HG02884 (cell line): ENCODE measurements at regions not wholly inside any gene's neighbourhood (a gene's known extent, or its start where the extent isn't known, plus 50 kb on each side); places are given as distances from the start of the nearest gene placed in this dataset.

Experiments used
- ATAC-seq: cut with Tn5 transposase; IDR thresholded peaks from one replicate; pipeline ENCODE4 v1.9.1; 2021; ENCODE audit warnings: mild to moderate bottlenecking, moderate library complexity; ENCODE audit not compliant: unreplicated experiment

DNA sequence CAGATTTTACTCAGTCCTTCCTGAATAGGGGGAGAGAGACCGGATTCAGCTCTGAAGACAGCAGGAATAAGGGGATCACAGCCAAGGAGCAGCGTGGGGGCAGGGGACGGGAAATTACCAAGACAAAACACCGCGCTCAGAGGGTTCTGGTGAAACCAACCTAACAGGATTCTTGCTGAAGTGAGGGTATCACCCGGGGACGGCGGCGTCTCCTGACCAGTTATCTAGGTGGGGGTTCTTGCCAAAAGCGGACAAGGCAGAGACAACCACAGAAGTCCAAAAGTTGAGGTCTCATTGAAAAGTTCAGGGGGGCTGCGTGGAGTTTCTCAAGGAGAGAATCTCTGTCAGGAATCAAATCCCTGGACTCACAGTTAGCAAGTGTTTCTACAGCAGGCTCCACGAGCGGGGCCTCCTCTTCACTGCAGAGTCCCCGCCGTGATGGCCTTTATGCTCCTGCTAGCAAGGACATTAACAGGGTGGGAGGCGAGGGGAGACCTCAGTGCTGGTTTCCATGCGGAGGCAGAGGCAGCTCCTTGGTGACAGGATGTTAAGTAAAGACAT, 291.0 kb downstream of the BRD1 start:
- no peak for ATAC-seq

DNA sequence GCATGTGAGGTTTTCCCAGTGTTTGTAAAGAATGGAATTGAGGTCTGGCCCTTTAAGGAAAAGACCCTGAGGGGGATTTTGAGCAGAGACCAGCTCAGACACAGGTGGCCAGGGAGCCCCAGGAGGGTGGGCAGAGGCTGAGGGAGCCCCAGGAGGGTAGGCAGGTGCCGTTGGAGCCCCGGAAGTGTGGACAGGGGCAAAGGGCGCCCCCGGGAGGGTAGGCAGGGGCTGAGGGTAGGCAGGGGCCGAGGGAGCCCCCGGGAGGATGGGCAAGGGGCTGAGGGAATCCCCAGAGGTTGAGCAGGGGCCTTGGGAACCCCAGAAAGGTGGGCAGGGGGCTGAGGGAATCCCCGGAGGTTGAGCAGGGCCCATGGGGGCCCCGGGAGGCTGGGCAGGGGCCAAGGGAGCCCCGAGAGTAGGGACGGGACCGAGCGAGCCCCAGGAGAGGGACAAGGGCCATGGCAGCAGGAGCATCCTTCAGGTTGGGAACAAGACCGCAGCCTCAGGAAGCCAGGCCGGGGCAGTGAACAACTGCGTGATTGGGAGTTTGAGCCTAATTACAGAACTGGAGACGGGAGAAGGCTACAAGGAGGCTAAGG, 292.0 kb downstream of the BRD1 start:
- no peak for ATAC-seq

DNA sequence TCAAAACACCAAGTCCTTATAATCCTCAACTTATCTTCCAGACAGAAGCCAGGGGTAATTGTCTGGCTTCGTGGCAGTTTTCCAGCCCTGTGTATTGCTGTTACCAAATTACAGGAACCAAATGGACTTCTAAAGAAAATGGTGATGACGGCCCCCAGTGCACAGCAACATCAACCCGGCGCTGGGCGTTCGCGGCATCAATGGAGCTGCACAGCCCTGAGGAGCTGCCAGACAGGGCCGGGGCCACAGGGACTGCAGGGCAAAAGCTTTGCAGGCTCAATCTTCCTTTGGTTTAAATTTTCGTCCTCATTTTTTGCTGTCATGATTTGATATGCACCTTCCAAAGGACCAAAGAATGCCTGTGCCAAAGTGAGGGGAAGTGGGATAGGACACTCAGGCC, 292.5 kb downstream of the BRD1 start:
- ATAC-seq, result no peak

- ATAC-seq, result no peak
These were observed 293.3 kb downstream of the BRD1 start for GRCh38 chr22:49534386-49534785.

DNA sequence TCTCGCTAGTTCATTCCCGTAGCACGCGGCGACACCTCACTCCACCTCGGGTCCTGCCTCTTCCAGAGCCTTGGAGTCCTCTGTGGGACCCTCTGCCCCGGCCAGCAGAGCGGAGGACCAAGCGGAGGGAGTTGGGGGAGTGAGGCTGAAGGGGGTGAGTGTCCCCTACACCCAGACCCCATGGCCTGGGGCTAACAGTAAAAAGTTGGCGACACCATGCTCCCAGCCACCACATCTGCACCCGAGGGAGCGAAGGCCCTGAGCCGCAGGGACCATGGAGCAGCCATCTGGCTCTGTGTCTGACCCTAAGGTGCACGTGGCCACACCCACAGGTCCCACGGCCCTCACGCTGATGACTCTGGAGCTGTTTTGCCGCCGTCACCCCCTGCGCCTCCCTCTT, 293.8 kb downstream of the BRD1 start:
- ATAC-seq, result no peak

DNA sequence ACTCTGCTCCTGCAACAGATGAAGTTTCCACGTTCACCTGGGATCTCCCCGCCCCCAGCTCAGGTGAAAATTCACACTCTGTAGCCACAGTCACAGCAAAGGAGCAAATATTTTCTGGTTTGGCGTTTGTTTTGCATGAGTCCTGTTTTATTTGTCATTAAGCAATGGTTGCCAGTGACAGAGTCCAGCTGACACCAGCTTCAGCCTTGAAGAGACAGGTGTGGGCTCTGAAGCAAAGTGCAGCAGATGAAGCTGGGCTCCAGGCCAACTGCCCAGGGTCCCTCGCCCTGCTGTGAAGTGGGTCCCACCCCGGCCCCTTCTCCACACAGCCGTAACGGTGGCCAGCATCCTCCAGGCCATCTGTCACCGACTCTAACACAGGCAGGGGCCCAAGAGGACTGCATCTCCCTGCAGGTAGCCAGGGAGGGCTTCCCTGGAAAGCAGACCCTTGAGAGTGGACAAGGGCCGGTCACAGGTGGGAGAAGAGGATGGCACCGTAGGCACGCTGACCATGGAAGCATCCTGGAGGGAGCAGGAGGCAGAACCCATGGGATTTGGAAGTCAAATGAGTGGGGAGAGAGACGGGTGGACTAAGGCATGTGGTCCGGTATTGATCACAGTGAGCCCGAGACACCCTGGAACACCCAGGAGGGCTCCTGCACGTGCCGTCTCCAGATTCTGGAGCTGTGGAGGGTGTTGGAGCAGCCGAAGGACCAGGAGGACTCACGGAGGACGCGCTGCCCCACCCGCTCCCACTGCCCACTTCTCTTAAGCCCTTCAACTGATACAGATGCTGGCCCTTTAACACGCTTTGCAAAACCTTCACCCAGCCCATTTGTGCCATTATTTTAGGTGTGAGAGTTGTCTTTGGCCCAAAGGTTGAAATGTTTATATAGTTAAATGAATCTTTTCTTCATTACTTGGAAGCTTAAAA, 294.5 kb downstream of the BRD1 start:
- no peak for ATAC-seq

DNA sequence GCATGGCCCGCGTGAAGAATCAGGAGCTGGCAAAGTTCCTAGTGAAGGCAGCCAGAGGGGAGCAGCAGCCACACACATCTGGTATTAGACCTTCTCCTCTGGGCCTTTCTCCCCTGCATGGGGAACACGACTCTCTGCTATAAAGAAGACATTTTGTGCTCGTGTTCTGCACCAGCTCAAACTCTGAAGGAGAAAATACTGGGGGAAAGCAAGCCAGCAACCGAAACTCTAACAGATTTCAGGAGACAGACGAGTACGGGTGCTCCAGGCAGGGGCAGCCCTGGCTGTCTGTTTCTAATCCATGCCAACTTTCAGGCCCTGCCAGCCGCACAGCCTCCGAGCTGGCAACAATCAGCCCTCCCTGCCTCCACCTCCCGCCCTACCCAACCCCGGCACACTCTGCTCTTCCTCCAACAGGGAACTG, 296.3 kb downstream of the BRD1 start:
- no peak for ATAC-seq

- no peak for ATAC-seq
These were observed 296.9 kb downstream of the BRD1 start for GRCh38 chr22:49530671-49531367.

DNA sequence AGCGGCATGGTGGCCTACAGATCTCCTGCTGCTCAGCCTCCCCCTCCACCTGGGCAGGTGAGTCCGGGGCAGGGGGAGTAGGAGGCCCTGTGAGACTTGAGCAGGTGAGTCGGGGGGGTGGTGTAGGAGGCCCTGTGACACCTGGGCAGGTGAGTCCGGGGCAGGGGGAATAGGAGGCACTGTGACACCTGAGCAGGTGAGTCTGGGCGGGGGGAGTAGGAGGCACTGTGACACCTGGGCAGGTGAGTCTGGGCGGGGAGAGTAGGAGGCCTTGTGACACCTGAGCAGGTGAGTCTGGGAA, 299.3 kb downstream of the BRD1 start:
- ATAC-seq, result no peak

DNA sequence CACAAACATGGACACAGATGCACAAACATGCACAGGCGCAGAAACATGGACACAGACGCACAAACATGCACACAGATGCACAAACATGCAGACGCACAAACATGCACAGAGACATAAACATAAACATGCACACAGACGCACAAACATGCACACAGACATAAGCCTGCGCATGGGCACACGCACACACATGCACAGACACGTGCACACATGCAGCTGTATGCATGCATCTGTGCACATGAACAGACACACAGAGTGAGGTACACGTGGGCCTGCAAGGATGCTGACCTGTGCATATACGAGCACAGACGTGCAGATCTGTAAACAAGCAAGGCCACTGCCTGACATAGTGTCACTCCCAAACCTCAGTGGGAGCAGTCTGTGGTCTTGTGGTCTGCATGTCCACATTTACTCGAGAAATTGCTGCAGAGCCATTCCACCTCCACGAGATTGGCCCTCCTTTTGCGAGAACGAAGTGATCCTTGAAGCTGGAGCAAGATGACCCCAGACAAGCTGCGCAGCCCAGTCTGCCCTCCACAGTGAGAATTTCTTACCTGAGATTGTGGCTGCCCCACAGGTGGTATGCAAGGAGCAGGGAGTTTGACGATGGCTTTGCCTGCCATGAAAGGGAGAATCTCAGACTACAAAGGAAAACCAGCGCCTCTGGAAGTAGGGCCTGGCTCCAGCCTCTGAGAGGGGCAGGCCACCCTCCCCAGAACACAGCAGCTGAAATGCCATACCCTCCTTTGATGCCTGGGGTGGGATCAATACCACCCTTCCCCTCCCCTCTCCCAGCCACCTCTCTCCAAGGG, 299.9 kb downstream of the BRD1 start:
- no peak for ATAC-seq

GRCh38 chr22:49525801-49526535, 301.7 kb downstream of the BRD1 start:
- no peak for ATAC-seq

DNA sequence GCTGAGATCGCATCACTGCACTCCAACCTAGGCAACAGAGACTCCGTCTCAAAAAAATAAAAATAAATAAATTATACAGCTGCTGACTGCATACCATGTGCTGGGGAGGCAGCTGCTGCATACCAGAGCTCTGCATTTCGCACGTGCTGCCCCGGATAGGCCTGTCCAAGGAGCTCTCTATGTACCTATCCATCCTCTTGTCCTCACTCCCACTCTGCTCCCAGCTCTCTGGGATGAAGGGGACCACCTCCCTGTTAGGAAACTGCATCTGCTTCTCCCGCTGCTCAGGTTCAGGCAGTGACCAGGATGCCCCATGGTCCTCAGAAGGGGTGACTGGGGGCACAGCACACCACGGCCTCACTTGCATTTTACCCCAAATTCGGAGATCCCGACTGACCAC, 302.3 kb downstream of the BRD1 start:
- no peak for ATAC-seq

GRCh38 chr22:49524362-49524761, 303.3 kb downstream of the BRD1 start:
- no peak for ATAC-seq

DNA sequence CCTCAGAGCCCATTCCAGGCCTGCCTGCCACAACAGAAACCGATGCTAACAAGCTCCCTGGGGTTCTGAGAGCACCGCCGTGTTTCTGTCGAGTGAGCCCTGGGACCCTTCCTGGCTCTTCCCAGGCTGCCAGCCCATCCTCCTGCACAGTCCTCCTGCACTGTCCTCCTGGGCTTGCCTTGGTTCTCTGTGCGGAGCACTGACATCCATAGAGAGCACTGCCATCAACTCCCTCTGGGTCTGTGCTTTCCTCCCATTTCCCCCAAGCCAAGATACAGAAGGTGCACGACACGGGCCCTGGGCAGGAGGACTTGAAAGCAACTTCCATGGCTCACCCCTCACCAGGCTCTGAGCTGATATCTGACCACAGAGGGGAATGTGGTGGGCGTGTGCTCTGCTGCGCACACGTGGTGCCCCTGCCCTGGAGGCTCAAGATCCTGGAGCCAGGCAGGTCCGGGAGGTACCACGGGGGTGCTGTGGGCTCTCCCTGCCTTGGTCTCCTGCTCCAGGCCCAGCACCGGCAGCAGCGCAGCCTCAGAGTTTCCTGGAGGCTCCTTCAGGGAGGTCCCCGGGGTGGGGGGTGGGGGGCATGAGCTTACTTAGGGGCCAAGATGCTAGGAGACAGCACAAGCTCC, 304.2 kb downstream of the BRD1 start:
- ATAC-seq, result no peak

DNA sequence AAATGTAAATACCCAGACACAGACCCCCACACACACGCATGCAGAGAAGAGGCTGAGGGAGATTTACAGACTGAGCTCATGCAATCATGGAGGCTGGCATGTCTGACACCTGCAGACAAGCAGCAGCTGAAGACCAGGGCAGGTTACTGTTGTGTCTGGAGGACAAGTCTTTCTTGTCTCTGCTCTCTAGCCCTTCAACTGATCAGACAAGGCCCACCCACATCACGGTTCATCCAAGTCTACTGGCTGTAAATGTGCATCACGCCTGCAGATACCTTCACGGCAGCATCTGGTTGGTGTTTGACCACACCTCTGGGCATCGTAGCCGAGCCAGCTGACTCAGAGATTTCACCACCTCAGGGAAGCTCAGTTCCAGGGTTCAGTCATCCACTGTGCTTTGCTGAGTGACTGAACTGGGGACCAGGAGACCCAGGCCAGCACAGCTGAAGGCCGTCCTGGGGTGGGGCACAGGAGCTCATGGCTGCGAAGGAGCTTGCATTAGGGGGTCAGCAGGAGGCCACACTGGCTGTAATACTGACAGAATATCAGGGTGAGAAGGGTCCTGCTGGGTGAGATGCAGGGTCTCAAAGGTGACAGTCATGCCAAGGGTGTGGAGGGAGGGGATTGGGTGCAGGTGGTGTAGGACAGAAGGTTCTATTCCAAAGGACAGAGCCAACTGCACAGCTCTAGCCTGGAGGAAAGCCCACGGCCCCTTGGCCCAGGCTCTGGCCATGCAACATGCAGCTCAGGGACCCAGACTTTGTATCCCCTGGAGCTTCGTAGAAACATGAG, 304.9 kb downstream of the BRD1 start:
- no peak for ATAC-seq

DNA sequence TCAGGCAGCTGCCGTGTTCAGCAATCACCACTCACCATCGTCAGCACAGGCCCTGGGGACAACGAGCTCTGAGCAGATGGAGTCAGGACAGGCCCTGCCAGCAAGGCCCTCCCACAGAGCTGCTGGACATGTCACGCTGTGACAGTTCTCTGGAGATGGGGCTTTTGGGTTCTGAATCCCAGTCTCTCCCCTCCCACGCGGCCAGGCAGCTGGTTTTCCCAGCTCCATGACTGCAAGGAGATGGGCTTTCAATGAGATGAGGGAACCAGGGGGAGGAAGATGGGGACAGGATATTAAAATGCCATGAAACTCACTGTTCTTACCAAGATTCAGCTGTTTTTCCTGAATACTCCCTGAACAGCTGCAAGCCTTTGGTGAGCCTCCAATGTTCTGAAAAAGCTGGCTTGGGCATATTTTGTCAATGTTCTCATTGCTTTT, 305.9 kb downstream of the BRD1 start:
- no peak for ATAC-seq

- no peak for ATAC-seq
These were observed 308.4 kb downstream of the BRD1 start for GRCh38 chr22:49519117-49519737.

- no peak for ATAC-seq
These were observed 309.2 kb downstream of the BRD1 start for GRCh38 chr22:49518436-49518970.
